HepG2 (cell line): ENCODE measurements at regions not wholly inside any gene's neighbourhood (a gene's known extent, or its start where the extent isn't known, plus 50 kb on each side); places are given as distances from the start of the nearest gene placed in this dataset.
"Not testable (repeated sequence)": the region's sequence is repeated elsewhere in the genome, so short reads cannot be mapped to it uniquely, and the experiment has no call there.

Source experiments
- ATAC-seq: fragments of 200-7000 bp; cut with Tn5 transposase; 3 replicates; pipeline ENCODE4 v1.9.1; 2020; ENCODE audit warnings: mild to moderate bottlenecking, moderate library complexity
- BruUV-seq: library from RNA; stranded (reverse); fragments of 400-500 nt; replicated peaks from 2 replicates; lab custom pipeline; 2021; lab: Mats Ljungman, UMichigan
- CTCF ChIA-PET: fragments of 300-600 bp; formaldehyde crosslinking; extraction: SDS; loops from one replicate; lab custom pipeline; 2021; ENCODE audit warnings: low total read pairs, inconsistent platforms, low intra/inter-chr PET ratio; lab: Yijun Ruan, JAX
- POLR2A ChIA-PET: fragments of 350-600 bp; sonication (Branson Sonifier 250); formaldehyde crosslinking; loops from one replicate; lab custom pipeline; 2020; ENCODE audit warnings: antibody characterized with exemption, inconsistent platforms; lab: Yijun Ruan, JAX
- DNase-seq: peaks from one replicate; pipeline ENCODE4 v3.0.0-alpha.2; 2015; ENCODE audit warnings: low spot score
- FAIRE-seq: peaks from 3 replicates; lab custom pipeline; 2011; peaks lifted over from hg19 to GRCh38; lab: Jason Lieb, UNC
- H2AFZ ChIP-seq: one replicate; pipeline ENCODE4 v1.6.1; 2011; ENCODE audit warnings: low read length, inconsistent platforms
- H3K27ac ChIP-seq: fragments of 300-600 bp; 3 replicates; pipeline ENCODE4 v1.8.0; 2011; ENCODE audit warnings: mixed run types, mild to moderate bottlenecking, mixed read lengths, low read length, inconsistent platforms; ENCODE audit not compliant: insufficient read depth; ENCODE audit errors: extremely low read length
- H3K27me3 ChIP-seq, 2 experiments: fragments of 200-600 bp in 1 of 2; 2 replicates in 1 of 2; 3 replicates in 1 of 2; pipeline versions ENCODE4 v1.6.0 to v1.8.0; 2011; ENCODE audit warnings: low read length in 2 of 2, mild to moderate bottlenecking in 2 of 2, moderate library complexity in 2 of 2, inconsistent platforms in 1 of 2; ENCODE audit not compliant: insufficient read depth in 2 of 2, control insufficient read depth in 1 of 2
- H3K36me3 ChIP-seq, 2 experiments: fragments of 200-600 bp in 1 of 2; replicated peaks in 1 of 2; 2 replicates in 1 of 2; 3 replicates in 1 of 2; pipeline versions ENCODE4 v1.5.1 to v1.8.0; 2011; ENCODE audit warnings: low read length in 2 of 2, inconsistent platforms in 1 of 2; ENCODE audit not compliant: insufficient read depth in 2 of 2, control insufficient read depth in 1 of 2
- H3K4me1 ChIP-seq: 2 replicates; pipeline ENCODE4 v1.5.1; 2012; ENCODE audit warnings: low read length, inconsistent platforms; ENCODE audit not compliant: insufficient read depth
- H3K4me2 ChIP-seq: 2 replicates; pipeline ENCODE4 v1.6.0; 2011; ENCODE audit warnings: low read depth, low read length, inconsistent platforms
- H3K4me3 ChIP-seq, 3 experiments: fragments of 200-600 bp in 1 of 3; sonication (generic), shearing (Covaris generic) in 1 of 3; replicated peaks in 1 of 3; 2 replicates each; pipeline ENCODE4 v1.5.1; 2011 to 2016; ENCODE audit warnings: low read length in 3 of 3, inconsistent platforms in 2 of 3, low read depth in 2 of 3, mild to moderate bottlenecking in 2 of 3, control low read depth in 1 of 3, mixed read lengths in 1 of 3; ENCODE audit not compliant: insufficient read depth in 1 of 3
- H3K79me2 ChIP-seq: one replicate; pipeline ENCODE4 v1.6.1; 2011; ENCODE audit warnings: low read length, inconsistent platforms; ENCODE audit not compliant: insufficient read depth
- H3K9ac ChIP-seq: 2 replicates; pipeline ENCODE4 v1.6.0; 2011; ENCODE audit warnings: mild to moderate bottlenecking, low read depth, low read length, inconsistent platforms; ENCODE audit not compliant: insufficient read depth
- H3K9me3 ChIP-seq: 2 replicates; pipeline ENCODE4 v1.5.1; 2012; ENCODE audit warnings: mild to moderate bottlenecking, low read length
- H4K20me1 ChIP-seq: 2 replicates; pipeline ENCODE4 v1.6.0; 2011; ENCODE audit warnings: inconsistent platforms, mild to moderate bottlenecking, low read length, moderate library complexity; ENCODE audit not compliant: insufficient read depth
- PAF1 ChIP-seq: IDR thresholded peaks from 2 replicates; pipeline ENCODE4 v1.6.1; 2016; ENCODE audit warnings: missing genetic modification reagents, missing compliant biosample characterization
- RBM39 ChIP-seq: fragments of 200-400 bp; formaldehyde crosslinking; IDR thresholded peaks from one replicate; pipeline ENCODE4 v1.6.1; 2018; ENCODE audit warnings: antibody characterized with exemption, mild to moderate bottlenecking, low read depth, low read length; ENCODE audit not compliant: poor library complexity, severe bottlenecking
- ZBTB1 ChIP-seq: sonication (generic); formaldehyde crosslinking; IDR thresholded peaks from 2 replicates; pipeline ENCODE4 v1.4.0; 2020; ENCODE audit warnings: missing genetic modification reagents, borderline replicate concordance
- ZMAT5 ChIP-seq: sonication (generic); formaldehyde crosslinking; IDR thresholded peaks from 2 replicates; pipeline ENCODE4 v1.5.0; 2020; ENCODE audit warnings: mild to moderate bottlenecking, low read depth, missing genetic modification reagents, borderline replicate concordance
- WGBS: methylation state at CpG from one replicate; pipeline ENCODE4 v1.1.6; 2017; ENCODE audit warnings: low lambda C conversion rate; 5-methylcytosine and 5-hydroxymethylcytosine counted together
- in situ Hi-C: cut with HindIII; loops from 2 replicates; pipeline ENCODE4 v1.10.0; 2017; ENCODE audit warnings: low pct_unique_long_range_greater_than_20kb; ENCODE audit not compliant: extremely low pct_ligation_motif_present
- intact Hi-C: fragments of 100-400 bp; cut with micrococcal nuclease; formaldehyde crosslinking; loops from one replicate; pipeline ENCODE4 v1.10.0; 2022; ENCODE audit not compliant: unreplicated experiment

- H3K27me3 ChIP-seq, POLR2A ChIA-PET, H2AFZ ChIP-seq, CTCF ChIA-PET, H3K4me1 ChIP-seq, BruUV-seq, H3K36me3 ChIP-seq, ATAC-seq, H3K9ac ChIP-seq, H3K9me3 ChIP-seq, H3K4me3 ChIP-seq, DNase-seq, H4K20me1 ChIP-seq, H3K4me2 ChIP-seq, intact Hi-C loops, in situ Hi-C loops, H3K79me2 ChIP-seq, H3K27ac ChIP-seq: not testable (repeated sequence)
- 100% methylated on average over 1 of the region's 4 CpGs for WGBS
- peak; percentile 57 for FAIRE-seq
These were observed 460.4 kb upstream of the AMELY start for GRCh38 chrY:7371953-7372352.

- DNase-seq, H3K4me1 ChIP-seq, POLR2A ChIA-PET, in situ Hi-C loops, H3K27ac ChIP-seq, ATAC-seq, H3K4me3 ChIP-seq, H3K9me3 ChIP-seq, H3K36me3 ChIP-seq, CTCF ChIA-PET, H3K27me3 ChIP-seq, H4K20me1 ChIP-seq, FAIRE-seq, H3K79me2 ChIP-seq, H3K4me2 ChIP-seq, H2AFZ ChIP-seq, intact Hi-C loops, BruUV-seq, H3K9ac ChIP-seq: not testable (repeated sequence)
- WGBS = no CpG with 5 or more reads among the region's 6 CpGs
These were observed 459.5 kb upstream of the AMELY start for GRCh38 chrY:7371026-7371425.

- in situ Hi-C loops = no loop called here
- Histone ChIP-seq H4K20me1 (no peaks in the 10 kb centered on the region), H3K27me3 (no peaks in the 10 kb centered on the region), H3K4me2 (no peak overlapping the region), H3K9ac (no peak overlapping the region), H3K4me1 (no peaks in the 10 kb centered on the region), H3K4me3 (no peak overlapping the region), H3K9me3 (no peaks in the 10 kb centered on the region), H3K36me3 (no peaks in the 10 kb centered on the region), H3K27ac (no peak overlapping the region), H3K79me2 (no peaks in the 10 kb centered on the region), H2AFZ (no peak overlapping the region)
- peak; percentile 4 for FAIRE-seq
- BruUV-seq = no TSS peak
- intact Hi-C loops = no loop called here
- ChIA-PET CTCF (no interaction called here), POLR2A (no interaction called here)
- TF ChIP-seq ZMAT5 (CRISPR knock-in tag) (no peak), PAF1 (CRISPR knock-in tag) (no peak), ZBTB1 (CRISPR knock-in tag) (no peak), RBM39 (no peak)
- DNase-seq = no peak
- no peak for ATAC-seq
- 89% methylated on average over 1 of the region's 4 CpGs for WGBS
These were observed 448.0 kb upstream of the AMELY start for GRCh38 chrY:7359520-7359919.
